ENCODE measurements at regions not wholly inside any gene's neighbourhood (a gene's known extent, or its start where the extent isn't known, plus 50 kb on each side); places are given as distances from the start of the nearest gene placed in this dataset.

GRCh38 chr1:187390215-187390818, 561.6 kb downstream of the PLA2G4A start:
- no peak overlapping the region for H3K9ac ChIP-seq (ENCODE audit: low read length)
- no peaks in the 10 kb centered on the region for H3K36me3 ChIP-seq (ENCODE audit: insufficient read depth, low read length)
- H3K9me2 ChIP-seq (ENCODE audit: low read depth, low read length), result no peaks in the 10 kb centered on the region
- no peak overlapping the region for H2AFZ ChIP-seq (ENCODE audit: low read length)
- no peak overlapping the region for H3K4me2 ChIP-seq (ENCODE audit: low read length)
- no peak overlapping the region for H3K27ac ChIP-seq (ENCODE audit: low read depth, low read length, poor library complexity, severe bottlenecking)
- H3K4me3 ChIP-seq (ENCODE audit: low read depth, low read length, poor library complexity, severe bottlenecking), result no peak overlapping the region
- H4K20me1 ChIP-seq (ENCODE audit: insufficient read depth, low read length), result no peaks in the 10 kb centered on the region
- H3K27me3 ChIP-seq (ENCODE audit: insufficient read depth, low read length), result no peaks in the 10 kb centered on the region
- H3F3A ChIP-seq (ENCODE audit: insufficient read depth, low read length), result no peaks in the 10 kb centered on the region
- no peaks in the 10 kb centered on the region for H3K4me1 ChIP-seq (ENCODE audit: insufficient read depth, low read length, severe bottlenecking)
- TF ChIP-seq, protein P1, sequence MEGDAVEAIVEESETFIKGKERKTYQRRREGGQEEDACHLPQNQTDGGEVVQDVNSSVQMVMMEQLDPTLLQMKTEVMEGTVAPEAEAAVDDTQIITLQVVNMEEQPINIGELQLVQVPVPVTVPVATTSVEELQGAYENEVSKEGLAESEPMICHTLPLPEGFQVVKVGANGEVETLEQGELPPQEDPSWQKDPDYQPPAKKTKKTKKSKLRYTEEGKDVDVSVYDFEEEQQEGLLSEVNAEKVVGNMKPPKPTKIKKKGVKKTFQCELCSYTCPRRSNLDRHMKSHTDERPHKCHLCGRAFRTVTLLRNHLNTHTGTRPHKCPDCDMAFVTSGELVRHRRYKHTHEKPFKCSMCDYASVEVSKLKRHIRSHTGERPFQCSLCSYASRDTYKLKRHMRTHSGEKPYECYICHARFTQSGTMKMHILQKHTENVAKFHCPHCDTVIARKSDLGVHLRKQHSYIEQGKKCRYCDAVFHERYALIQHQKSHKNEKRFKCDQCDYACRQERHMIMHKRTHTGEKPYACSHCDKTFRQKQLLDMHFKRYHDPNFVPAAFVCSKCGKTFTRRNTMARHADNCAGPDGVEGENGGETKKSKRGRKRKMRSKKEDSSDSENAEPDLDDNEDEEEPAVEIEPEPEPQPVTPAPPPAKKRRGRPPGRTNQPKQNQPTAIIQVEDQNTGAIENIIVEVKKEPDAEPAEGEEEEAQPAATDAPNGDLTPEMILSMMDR (IDR thresholded peaks at IDR 0.05; ENCODE audit: low read length), result no peak
- no peak for TF ChIP-seq EZH2 (IDR thresholded peaks at IDR 0.05; ENCODE audit: borderline replicate concordance, low read length)
- no peaks in the 10 kb centered on the region for H3K9me3 ChIP-seq (ENCODE audit: low read length)
- no peaks in the 10 kb centered on the region for H3K79me2 ChIP-seq (ENCODE audit: insufficient read depth, low read length)

- Histone ChIP-seq H3K4me3 (ENCODE audit: low read depth, low read length, poor library complexity, severe bottlenecking) (no peak overlapping the region), H4K20me1 (ENCODE audit: insufficient read depth, low read length) (no peaks in the 10 kb centered on the region), H3K27ac (ENCODE audit: low read depth, low read length, poor library complexity, severe bottlenecking) (no peak overlapping the region), H3K4me1 (ENCODE audit: insufficient read depth, low read length, severe bottlenecking) (no peaks in the 10 kb centered on the region), H3K9me3 (ENCODE audit: low read length) (no peaks in the 10 kb centered on the region), H3K9ac (ENCODE audit: low read length) (no peak overlapping the region), H3K79me2 (ENCODE audit: insufficient read depth, low read length) (no peaks in the 10 kb centered on the region), H3K27me3 (ENCODE audit: insufficient read depth, low read length) (no peaks in the 10 kb centered on the region), H3F3A (ENCODE audit: insufficient read depth, low read length) (no peaks in the 10 kb centered on the region), H3K36me3 (ENCODE audit: insufficient read depth, low read length) (no peaks in the 10 kb centered on the region), H3K4me2 (ENCODE audit: low read length) (no peak overlapping the region), H3K9me2 (ENCODE audit: low read depth, low read length) (no peaks in the 10 kb centered on the region), H2AFZ (ENCODE audit: low read length) (no peak overlapping the region)
- no peak for TF ChIP-seq EZH2 (IDR thresholded peaks at IDR 0.05; ENCODE audit: borderline replicate concordance, low read length)
- TF ChIP-seq, protein P1 (IDR thresholded peaks at IDR 0.05; ENCODE audit: low read length), result no peak
Measured at GRCh38 chr1:187396226-187396625, 567.5 kb downstream of the PLA2G4A start.

- Histone ChIP-seq H3K79me2 (ENCODE audit: insufficient read depth, low read length) (no peaks in the 10 kb centered on the region), H2AFZ (ENCODE audit: low read length) (no peak overlapping the region), H3K27me3 (ENCODE audit: insufficient read depth, low read length) (no peaks in the 10 kb centered on the region), H3F3A (ENCODE audit: insufficient read depth, low read length) (no peaks in the 10 kb centered on the region), H3K4me2 (ENCODE audit: low read length) (no peak overlapping the region), H3K9ac (ENCODE audit: low read length) (no peak overlapping the region), H3K4me3 (ENCODE audit: low read depth, low read length, poor library complexity, severe bottlenecking) (no peak overlapping the region), H3K27ac (ENCODE audit: low read depth, low read length, poor library complexity, severe bottlenecking) (no peak overlapping the region), H3K9me2 (ENCODE audit: low read depth, low read length) (no peaks in the 10 kb centered on the region), H3K36me3 (ENCODE audit: insufficient read depth, low read length) (no peaks in the 10 kb centered on the region), H3K4me1 (ENCODE audit: insufficient read depth, low read length, severe bottlenecking) (no peaks in the 10 kb centered on the region), H4K20me1 (ENCODE audit: insufficient read depth, low read length) (no peaks in the 10 kb centered on the region), H3K9me3 (ENCODE audit: low read length) (no peaks in the 10 kb centered on the region)
- TF ChIP-seq, protein P1 (IDR thresholded peaks at IDR 0.05; ENCODE audit: low read length), result no peak
- TF ChIP-seq EZH2 (IDR thresholded peaks at IDR 0.05; ENCODE audit: borderline replicate concordance, low read length), result no peak
Measured at GRCh38 chr1:187396929-187397796, 568.4 kb downstream of the PLA2G4A start.
